PC-9 (cell line): ENCODE measurements at regions not wholly inside any gene's neighbourhood (a gene's known extent, or its start where the extent isn't known, plus 50 kb on each side); places are given as distances from the start of the nearest gene placed in this dataset.

Experiments used
- EZH2 ChIP-seq: fragments of 200-600 bp; sonication (generic); IDR thresholded peaks from 2 replicates; pipeline ENCODE4 v1.8.0; 2017; ENCODE audit warnings: antibody characterized with exemption, low read depth
- TF ChIP-seq, protein P1 (sequence below): fragments of 200-600 bp; sonication (generic); conservative IDR thresholded peaks from 2 replicates; pipeline ENCODE4 v1.6.1; 2017; ENCODE audit warnings: mixed run types, antibody characterized with exemption, mild to moderate bottlenecking, moderate library complexity

DNA sequence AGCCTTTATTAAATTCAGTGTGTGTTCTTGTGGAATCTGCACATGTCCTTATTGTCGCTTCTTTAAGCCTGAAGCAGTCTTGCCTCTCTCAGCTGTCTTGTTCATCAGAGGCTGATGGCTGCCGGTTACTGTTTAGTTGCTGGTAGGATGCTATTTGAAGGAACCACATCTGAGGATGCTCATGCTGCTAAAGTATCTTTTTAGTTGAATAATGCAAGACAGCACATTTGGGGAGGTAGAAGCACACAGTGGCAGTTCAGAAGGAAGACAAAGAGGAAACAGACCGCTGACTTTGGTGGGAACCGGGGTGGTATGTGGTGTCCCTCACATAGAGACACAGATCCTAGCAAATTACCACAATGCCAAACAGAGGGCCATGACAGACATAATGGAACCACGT lies 144.2 kb upstream of the HDDC2 start:
- TF ChIP-seq, protein P1, sequence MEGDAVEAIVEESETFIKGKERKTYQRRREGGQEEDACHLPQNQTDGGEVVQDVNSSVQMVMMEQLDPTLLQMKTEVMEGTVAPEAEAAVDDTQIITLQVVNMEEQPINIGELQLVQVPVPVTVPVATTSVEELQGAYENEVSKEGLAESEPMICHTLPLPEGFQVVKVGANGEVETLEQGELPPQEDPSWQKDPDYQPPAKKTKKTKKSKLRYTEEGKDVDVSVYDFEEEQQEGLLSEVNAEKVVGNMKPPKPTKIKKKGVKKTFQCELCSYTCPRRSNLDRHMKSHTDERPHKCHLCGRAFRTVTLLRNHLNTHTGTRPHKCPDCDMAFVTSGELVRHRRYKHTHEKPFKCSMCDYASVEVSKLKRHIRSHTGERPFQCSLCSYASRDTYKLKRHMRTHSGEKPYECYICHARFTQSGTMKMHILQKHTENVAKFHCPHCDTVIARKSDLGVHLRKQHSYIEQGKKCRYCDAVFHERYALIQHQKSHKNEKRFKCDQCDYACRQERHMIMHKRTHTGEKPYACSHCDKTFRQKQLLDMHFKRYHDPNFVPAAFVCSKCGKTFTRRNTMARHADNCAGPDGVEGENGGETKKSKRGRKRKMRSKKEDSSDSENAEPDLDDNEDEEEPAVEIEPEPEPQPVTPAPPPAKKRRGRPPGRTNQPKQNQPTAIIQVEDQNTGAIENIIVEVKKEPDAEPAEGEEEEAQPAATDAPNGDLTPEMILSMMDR, result no peak
- no peak for TF ChIP-seq EZH2
